ENCODE measurements at regions not wholly inside any gene's neighbourhood (a gene's known extent, or its start where the extent isn't known, plus 50 kb on each side); places are given as distances from the start of the nearest gene placed in this dataset.

DNA sequence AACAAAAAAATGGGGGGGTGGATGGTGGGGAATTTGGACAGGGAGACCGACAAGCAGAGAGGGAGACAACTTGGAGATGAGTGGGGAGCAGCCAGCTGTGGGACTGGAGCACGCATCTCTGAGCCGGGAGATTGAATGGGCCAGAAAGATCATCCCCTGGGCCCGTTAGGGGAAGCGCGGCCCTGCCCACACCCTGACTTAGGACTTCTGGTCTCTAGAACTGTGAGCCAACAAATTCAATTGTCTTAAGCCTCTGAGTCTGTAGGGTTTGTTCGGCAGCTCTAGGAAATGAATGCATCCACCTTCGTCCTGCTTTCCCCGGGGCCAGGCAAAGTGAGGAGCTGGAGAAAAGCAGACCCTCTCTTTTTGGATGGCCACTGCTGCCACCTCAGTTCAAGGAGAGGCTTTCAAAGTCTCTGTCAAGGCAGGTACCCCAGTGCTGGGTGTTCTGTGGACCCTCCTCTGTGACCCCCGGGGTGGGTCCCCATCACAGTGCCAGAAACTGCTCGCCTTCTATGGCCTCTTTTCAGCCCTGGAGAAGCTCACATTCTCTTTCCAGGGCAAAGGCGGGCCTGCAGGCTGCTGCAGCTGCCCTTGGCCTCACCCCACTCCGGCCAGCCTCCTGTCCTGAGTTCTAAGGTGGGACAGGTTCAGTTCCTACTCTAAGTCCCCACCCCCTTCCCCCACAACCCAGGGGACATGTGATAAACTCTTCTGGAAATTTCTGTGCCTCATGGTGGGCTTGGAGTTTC lies 423.2 kb downstream of the RPS24 start:
- TF ChIP-seq FOXK2 (IDR thresholded peaks at IDR 0.05), result no peak
- no peak for TF ChIP-seq FOXM1 (IDR thresholded peaks at IDR 0.05; ENCODE audit: borderline replicate concordance)
- TF ChIP-seq LEF1 (IDR thresholded peaks at IDR 0.05; ENCODE audit: borderline replicate concordance), result no peak
- TF ChIP-seq ARNT (IDR thresholded peaks at IDR 0.05), result no peak
- TF ChIP-seq HDGF (IDR thresholded peaks at IDR 0.05; ENCODE audit: borderline replicate concordance), result no peak
- TF ChIP-seq, protein P1, sequence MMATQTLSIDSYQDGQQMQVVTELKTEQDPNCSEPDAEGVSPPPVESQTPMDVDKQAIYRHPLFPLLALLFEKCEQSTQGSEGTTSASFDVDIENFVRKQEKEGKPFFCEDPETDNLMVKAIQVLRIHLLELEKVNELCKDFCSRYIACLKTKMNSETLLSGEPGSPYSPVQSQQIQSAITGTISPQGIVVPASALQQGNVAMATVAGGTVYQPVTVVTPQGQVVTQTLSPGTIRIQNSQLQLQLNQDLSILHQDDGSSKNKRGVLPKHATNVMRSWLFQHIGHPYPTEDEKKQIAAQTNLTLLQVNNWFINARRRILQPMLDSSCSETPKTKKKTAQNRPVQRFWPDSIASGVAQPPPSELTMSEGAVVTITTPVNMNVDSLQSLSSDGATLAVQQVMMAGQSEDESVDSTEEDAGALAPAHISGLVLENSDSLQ (IDR thresholded peaks at IDR 0.05), result no peak
- TF ChIP-seq TARDBP (IDR thresholded peaks at IDR 0.05), result no peak
- TF ChIP-seq BHLHE40 (IDR thresholded peaks at IDR 0.05; ENCODE audit: borderline replicate concordance), result no peak
- TF ChIP-seq FOXA1 (IDR thresholded peaks at IDR 0.05), result no peak

All from HEK293T (cell line).